ENCODE measurements at regions not wholly inside any gene's neighbourhood (a gene's known extent, or its start where the extent isn't known, plus 50 kb on each side); places are given as distances from the start of the nearest gene placed in this dataset.

DNA sequence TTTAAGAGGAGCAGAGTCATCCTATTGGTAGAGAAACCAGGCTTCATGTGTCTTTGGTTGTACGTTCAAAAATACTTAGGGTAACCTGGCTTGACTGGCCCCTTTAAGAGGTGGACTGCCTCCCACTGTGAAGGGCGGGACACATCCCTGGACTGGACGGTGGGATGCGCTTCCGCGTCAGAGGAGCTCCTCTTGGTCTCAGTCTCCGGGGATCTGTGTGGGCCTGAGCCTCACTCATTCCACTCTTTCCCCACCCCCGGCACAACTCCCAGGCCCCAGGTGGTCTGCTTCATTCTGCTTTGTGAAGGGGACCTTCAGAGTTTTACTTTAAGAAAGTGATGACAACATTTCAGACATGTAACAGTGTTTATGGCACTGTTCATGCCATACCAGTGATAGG, 601.1 kb downstream of the IRX1 start:
- no peak for DNase-seq (ENCODE audit: low spot score)

DNA sequence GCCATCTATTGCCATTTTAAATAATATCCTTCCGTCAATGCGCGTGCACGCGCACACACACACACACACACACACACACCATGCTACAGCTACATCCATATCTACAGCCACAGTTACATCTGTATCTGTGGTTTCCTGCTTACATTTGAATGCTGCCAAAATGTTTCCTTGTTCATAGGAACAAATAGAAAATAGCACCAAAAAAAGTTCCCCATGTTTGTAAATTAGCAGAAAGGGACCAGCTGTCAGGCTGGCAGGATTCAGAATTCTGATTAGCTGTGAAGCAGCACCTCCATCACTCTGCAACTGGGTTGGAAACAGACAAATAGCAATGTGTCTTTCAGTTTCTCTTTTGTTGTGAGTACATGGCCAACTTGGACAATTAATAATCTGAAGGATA, 601.5 kb downstream of the IRX1 start:
- no peak for DNase-seq (ENCODE audit: low spot score)

DNA sequence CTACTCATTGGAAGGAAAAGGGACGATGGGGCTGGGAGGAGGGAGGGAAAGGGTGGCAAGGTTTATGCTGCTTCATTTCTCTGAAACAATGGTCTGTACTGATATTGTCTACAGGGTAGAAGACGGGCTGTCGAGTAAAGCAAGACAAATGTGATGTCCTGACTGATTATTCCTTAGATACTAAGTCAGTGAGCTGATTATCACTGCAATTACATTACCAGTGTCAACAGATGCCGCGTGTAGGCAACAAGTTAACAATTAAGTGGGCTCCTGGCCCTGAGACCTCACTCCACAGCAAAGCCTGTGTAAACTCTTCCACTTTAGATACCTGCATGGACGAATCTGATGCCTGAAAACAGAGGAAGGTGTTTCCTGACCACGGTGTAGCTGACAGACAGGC, 602.8 kb downstream of the IRX1 start:
- DNase-seq (ENCODE audit: low spot score) = no peak

DNA sequence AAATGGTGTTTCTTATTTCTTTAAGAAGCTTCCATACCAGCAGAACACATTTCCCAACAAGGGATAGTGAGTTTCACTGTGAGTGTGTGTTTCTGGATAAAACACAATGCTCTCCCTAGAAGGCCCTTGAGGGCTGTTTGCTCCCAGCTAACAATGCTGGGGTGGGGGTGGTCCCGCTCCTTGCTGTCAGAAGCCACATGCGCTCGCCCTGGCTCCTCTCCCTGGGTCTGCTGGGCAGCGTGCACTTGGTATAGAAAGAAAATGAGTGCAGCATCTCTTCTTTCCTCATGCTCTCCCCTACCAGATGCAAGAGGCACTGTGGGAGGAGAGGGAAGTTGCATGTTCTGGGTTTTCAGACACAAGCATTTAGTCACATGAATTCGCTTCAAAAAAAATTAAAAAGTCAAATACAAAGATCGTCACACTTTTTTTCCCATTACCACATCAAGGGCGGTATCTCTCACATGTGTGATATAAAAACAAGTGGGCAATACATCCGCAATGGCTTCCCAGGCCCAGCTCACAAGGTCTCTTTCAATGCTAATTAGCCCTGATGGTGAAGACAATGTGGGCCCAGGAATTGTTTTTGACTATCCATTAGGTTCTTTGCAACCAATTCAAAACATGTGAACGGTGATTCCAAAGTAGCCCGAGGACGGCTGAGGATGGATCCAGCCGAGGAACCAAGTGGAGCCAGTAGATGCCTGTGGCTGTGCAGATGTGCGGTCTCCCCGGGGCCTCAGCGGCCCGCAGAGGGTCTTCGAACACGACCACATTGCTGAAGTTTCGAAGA, 603.6 kb downstream of the IRX1 start:
- DNase-seq (ENCODE audit: low spot score) = no peak

DNA sequence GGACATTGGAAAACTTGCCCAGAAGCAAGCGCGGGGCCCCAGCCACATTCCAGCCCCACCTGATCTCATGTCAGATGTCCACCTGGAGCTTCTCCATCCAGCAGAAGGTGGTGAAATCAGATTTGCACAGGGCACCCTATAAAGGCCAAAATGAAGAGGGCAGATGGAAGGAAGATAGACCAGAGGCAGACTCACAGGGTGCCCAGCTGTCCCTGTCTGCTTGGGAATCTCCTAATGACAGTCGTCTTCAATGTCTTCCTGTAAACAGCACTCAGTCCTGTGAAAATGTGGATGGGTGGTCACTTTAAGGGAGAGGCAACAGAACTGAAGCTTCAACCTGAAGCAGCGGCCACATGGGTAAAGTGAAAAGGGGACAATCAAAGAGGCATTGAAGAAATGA, 607.5 kb downstream of the IRX1 start:
- no peak for DNase-seq (ENCODE audit: low spot score)

DNA sequence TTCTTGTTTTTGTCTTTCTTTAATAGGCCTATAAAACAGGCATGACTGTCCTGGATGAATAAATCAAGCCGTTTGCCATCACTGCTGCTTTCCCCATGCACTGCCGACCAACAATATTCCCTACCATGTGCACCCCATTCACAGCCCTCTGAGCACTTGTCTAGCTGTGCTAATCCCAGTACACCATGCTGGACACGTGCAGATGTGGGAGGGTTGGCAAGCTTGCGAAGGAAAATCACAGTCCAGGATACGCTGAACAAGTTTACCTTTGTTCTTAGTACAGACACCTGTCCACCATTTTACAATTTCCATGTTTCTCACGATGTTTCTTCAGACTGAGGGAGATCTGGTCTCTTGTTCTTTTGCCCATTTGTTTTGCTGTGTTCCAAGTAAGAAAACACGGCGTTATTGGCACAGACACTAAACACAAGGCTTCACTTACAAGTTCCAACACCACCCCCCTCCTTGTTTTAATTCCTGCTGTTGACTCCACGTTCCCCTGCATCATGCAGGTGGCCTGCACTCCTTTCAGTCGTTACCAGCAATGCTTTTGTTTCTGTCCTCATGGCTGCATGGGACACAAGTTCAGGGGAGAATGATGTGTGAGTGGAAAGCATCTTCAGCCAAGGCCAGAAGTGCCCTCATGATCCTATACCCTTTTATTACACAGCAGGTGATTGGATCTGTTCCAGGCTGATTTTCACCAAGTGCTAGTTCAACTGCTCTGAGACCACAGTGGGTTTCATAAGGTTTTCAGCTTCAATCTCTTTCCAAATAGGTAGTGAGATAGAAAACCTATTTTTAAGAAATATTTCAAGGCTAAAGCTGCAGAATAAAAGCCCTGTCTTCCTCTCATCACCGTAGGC, 608.9 kb downstream of the IRX1 start:
- no peak for DNase-seq (ENCODE audit: low spot score)

DNA sequence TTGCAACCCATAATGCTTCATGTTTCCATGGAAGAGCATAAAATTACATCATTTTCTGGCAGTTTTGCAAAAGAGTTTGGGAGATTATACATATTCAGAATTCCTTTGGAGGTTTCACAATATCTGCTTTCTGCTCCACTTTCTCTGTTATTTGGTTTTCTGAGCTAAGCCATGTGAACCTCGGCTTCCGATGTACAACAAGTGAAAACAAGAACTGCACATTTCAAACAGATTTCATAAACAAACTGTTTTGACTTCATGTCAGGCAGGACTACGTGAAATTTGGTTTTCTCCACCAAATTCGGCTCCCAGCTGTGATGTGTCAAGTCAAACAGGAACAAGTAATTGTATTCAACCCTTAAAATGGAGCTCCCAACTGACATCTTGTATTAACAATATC, 609.8 kb downstream of the IRX1 start:
- DNase-seq (ENCODE audit: low spot score) = no peak

DNA sequence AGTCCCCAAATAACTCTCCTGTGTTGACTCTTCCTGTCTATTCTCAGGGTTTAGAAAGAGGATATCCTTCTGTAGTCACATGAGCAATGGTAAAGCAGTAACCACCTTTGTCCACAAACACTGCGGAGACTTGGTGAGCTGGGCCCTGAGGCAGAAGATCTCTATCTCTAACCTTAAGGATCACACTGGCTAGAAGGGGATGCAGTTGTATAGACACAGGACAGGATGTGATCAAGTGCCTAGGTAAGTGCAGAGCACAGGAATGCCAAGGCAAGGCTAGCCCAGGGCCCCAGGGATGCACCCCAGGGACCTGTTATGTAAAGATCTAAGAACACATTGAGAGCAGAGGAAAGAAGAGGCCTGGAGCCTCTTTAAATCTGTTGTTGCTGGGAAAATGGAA, 610.5 kb downstream of the IRX1 start:
- no peak for DNase-seq (ENCODE audit: low spot score)

DNA sequence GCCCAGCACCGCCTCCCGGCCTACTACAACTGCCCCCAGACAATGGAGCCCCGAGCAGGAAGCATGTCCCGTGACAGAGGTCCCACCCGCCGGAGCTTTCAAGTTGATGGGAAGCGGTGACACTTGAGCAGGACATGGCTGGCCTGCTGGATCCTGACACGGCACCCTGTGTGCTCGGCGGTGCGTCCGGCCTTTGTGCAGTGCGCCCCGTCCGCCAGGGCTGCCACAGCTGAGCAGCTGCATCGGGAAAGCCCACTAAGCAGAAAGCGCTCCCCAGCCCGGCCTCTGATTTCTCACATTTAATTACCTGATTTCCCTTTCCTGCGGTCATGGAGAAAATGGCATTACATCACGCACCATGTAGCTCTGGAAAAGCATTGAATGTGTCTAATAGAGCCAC, 611.9 kb downstream of the IRX1 start:
- no peak for DNase-seq (ENCODE audit: low spot score)

DNA sequence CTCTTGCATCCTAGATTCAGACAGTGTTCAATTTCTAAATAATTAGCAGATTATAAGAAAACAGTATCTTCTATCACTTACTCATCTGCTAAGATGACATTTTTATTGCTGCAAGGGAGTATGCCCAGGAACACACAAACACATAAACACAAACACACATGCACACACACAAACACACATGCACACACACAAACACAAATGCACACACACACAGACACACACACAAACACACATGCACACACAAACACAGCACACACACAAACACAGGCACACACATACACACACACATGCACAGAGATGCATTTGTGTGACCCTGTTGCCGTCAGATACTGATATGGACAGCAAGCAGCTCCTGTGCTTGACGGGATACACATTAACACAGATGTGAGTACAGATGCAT, 612.9 kb downstream of the IRX1 start:
- no peak for DNase-seq (ENCODE audit: low spot score)

DNA sequence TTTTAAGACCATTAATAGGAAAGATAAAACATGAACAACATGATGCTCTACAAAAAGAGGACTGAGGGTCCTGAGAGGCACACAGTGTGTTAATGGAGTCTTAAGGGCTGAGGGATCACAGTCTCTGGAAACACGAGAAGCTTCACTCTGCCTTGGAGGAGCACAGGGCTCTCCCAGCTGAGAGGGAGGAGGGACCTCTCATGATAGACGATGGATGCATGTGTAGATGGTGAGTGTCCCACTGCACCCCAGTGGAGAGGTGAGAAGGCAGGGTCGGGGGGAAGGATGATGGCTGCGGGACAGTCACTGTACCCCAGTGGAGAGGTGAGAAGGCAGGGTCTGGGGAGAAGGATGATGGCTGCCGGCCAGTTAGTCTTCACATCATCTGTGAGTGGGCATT, 613.4 kb downstream of the IRX1 start:
- DNase-seq (ENCODE audit: low spot score) = no peak

DNA sequence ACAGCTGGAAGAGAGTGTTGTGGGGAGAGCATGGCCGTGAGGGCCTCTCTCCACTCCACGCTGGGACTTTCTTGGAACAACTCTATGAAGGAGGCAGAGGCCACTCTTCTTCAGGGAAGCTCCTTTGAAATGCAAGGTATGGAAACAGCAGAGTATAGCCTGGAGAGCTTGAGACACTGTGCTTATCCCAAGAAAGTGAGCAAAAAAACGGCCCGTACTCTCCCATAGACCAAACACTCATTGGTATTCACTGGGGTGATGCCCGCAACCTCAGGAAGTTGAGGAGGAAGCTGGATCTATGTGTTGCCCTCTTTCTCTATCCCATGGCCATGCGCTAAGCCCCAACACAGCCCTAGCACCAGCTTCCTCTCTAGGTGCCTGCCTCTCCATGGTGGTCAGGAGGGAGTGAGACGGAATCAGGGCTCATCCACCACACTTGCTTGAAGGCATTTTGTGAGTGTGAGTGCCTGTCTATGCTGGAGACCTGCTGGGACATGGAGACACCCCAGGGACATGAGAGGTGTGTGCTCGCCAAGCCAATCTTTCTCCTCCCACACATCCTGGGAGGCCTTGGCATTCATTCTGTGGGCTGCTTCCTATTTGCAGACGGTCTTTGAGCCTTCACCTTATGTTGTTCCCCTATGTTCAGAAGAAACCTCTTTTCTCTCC, 616.6 kb downstream of the IRX1 start:
- DNase-seq (ENCODE audit: low spot score) = no peak

DNA sequence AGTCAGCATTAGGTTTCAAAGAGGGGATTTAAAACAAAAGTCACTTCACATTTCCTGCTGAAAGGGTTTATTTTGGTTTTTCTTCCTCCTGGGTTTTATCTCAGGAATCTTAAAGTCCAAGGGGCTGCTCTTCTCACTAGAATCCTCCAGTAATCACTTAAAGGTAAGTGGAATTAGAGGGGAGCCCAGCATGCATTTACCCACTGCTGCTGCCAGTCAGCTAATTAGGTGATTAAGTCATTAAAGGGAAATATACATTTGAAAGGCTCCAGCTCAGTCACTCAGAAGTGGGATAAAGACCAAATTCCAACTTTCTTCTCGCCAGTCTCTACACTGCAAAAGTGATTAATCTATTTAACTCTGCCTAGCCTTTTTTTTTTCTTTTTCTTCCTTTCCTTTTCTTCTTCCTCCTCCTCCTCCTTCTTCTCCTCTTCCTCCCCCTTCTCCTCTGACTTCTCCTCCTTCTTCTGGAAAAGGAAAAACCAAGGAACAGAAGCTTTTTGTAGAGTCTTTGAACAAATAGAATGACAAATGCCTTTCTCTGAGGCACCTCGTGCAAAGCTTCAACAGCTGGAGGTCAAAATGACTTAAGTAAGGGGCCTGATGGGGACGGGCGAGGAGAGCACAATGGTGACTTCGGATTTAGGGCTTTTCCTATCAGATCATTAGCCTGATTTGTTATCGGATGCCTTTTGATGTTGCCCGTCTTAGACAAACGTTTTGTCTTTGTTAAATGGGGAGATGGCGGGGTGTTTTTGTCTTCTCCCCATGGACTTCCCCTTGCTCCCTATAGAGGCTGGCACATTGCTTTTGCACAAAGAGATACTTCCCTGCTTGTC, 617.6 kb downstream of the IRX1 start:
- DNase-seq (ENCODE audit: low spot score) = no peak

DNA sequence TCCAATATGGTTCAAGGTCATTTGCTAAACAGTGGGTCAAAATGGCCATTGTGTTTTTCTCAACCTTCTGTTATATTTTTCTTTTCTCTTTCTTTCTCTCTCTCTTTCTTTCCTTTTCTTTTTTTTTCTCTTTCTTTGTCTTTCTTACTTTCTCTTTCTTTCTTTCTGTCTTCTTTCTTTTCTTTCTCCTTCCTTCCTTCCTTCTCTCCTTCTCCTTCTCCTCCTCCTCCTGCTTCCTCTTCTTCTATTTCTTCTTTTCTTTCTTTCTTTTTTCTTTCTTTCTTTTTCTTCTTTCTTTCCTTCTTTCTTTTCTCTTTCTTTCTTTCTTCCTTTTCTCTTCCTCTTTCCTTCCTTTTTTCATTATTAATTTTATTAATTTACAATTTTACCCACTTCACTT, 619.5 kb downstream of the IRX1 start:
- DNase-seq (ENCODE audit: low spot score) = no peak

DNA sequence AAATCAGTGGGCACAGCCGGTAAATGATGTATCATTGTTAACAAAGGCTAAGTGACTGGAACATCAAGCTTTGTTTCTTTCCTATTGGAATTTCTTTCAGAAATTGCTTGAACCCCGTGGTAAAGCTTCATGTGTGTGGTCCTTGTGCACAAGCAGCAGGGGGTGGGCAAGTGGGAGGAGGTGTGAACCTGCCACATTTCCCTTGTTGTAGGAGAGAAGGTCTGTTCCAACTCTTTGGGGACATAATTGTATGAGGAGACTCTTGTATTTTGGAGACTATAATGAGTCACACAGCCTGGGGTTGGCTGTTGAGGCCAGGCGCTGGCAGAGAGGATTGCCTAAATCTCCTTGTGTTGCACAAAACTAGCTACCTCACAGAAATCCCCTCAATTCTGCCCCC, 620.5 kb downstream of the IRX1 start:
- no peak for DNase-seq (ENCODE audit: low spot score)

DNA sequence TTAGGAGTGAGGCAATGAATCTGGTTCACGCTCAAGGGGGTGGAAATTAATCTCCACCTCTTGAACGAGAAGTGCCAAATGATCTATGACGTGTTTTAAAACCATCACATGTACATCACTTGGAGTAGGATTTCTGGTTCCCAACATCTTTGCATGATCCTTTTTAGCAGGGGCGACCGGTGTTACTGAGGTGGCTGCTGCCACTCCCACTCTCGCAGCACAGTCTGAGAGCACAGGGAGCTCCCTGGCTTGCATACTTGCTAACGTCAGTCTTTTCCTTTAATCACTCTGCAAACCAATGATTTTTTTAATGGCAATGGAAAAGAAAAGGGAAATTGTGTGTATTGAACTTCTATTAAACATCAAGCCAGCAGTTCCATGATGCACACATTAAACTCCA, 624.4 kb downstream of the IRX1 start:
- DNase-seq (ENCODE audit: low spot score) = no peak

DNA sequence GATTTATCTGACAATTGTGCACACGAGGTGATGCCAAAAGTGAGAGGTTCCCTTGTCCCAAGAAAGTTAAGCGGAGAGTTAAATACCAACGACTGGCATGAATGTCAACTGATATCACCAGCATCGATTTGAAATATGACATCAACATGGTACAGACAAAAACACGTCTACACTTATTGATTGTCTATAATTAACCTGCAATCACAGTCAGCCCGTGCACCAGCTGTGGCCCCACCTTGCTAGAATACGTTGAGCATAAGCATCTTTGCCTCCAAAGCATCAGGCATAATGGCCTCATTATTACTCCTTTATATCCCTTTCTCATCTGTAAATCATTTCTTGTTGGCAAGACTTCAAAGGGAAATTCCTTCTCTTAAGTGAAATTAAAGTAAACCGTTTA, 625.4 kb downstream of the IRX1 start:
- DNase-seq (ENCODE audit: low spot score) = no peak

DNA sequence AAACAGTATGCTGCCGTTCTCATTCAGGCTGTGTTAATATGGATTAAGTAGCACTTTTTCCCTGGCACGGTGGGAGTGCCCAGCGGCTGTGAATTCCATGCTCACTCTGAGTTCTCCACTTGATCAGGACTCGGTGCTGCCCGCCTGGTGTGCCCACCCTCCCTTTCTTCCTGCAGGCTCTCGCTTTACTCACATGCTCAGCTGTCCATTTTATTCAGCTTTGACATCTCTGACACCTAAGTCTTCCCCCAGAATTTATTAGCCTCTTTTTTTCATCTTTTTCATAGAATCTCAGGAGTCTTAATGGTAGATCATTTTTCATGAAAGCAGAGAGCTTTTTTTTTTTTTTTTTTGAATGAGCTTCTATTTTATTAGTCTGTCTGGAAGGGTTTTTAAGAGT, 626.5 kb downstream of the IRX1 start:
- no peak for DNase-seq (ENCODE audit: low spot score)

DNA sequence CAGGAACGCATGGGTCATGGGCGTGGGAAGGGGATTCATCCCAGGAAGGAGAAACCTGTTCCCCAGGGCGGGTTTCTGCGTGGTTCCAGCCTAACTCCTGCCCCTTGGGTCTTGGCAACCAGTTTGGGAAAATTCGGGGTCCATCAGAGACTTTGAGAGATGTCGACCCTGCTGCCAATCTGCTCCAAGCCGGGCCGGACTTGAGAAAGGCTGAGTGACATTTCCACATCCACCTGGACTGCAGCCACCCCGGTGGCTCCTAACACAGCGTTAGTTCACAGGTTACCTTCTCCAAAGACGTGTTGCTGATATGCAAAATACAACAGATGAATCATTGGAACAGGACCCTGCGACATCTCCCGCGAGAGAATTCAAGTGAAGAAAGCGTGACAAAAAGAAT, 627.2 kb downstream of the IRX1 start:
- no peak for DNase-seq (ENCODE audit: low spot score)

DNA sequence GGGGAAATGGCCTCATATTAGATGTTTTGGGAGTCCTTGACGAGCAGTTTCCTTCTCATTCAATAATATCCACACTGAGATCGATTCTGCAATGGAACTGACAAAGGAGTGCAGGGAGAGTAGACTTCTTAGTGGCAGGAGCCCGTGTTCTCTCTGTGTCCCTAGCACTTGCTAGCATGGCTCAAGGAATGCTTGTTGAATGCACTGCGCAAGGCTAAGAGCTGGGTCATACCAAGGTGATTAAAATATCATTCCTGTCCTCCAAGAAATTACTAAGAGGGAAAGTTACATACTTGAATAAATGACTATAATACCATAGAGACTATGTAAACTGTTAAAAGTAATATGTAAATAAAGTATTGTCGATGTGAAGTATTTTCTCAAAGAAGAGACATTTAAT, 630.1 kb downstream of the IRX1 start:
- no peak for DNase-seq (ENCODE audit: low spot score)

DNA sequence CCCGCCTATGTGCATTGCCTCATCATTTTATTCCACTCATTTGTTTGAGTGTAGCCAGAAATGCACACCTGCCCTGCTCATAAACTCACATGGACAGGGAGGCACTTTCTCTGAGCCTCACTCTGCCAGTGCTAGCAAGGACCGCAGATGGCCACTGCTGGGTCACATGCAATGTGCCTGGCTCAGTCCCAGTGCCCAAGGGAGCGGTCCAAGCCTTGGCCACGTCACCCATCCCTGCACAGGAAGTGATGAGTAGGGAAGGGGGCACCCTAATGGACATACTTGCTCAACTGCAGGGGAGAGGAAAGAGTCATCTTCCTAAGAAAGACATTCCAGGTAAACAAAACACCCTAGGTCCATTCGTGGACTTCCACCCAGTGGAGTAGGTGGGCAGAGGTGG, 630.9 kb downstream of the IRX1 start:
- DNase-seq (ENCODE audit: low spot score) = no peak

DNA sequence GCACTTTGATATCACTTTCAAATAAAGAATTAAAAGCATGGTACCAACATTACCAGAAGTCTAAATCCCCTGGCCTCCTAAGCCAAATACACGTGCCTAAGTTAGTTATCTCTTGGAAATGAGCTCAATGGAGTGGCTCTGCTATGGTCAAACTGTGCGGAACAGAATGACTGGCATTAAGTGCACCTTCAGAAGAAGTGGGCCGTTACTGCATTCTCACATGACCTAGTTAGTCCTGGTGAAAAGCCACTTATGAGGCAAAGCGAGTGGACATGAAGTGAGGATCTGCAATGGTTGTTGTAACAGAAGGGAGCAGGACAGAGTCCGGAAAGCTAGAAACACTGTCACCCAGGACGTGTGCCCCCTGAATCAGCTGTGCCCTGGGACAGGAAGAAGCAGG, 633.1 kb downstream of the IRX1 start:
- no peak for DNase-seq (ENCODE audit: low spot score)

Data from kidney capillary endothelial cell (primary cell).